ENCODE measurements at regions not wholly inside any gene's neighbourhood (a gene's known extent, or its start where the extent isn't known, plus 50 kb on each side); places are given as distances from the start of the nearest gene placed in this dataset.

- Histone ChIP-seq H3K4me2 (no peak overlapping the region), H3K36me3 (no peaks in the 10 kb centered on the region), H3K9me3 (ENCODE audit: low read depth) (no peaks in the 10 kb centered on the region), H3K4me1 (no peaks in the 10 kb centered on the region), H3F3A (ENCODE audit: low read depth) (no peaks in the 10 kb centered on the region), H4K20me1 (ENCODE audit: low read depth) (no peaks in the 10 kb centered on the region), H3K9ac (no peak overlapping the region), H3K4me3 (no peak overlapping the region), H3K79me2 (ENCODE audit: low read depth) (no peaks in the 10 kb centered on the region), H2AFZ (replicated peaks) (no peak overlapping the region), H3K27me3 (no peaks in the 10 kb centered on the region), H3K27ac (no peak overlapping the region)
- H3K27ac Mint-ChIP-seq: no peak overlapping the region
- H3K4me3 Mint-ChIP-seq: no peak overlapping the region
- no peak for DNase-seq (ENCODE audit: low spot score)
- no peaks in the 10 kb centered on the region for H3K36me3 Mint-ChIP-seq
- H3K9me3 Mint-ChIP-seq: no peaks in the 10 kb centered on the region
- TF ChIP-seq, protein P1, sequence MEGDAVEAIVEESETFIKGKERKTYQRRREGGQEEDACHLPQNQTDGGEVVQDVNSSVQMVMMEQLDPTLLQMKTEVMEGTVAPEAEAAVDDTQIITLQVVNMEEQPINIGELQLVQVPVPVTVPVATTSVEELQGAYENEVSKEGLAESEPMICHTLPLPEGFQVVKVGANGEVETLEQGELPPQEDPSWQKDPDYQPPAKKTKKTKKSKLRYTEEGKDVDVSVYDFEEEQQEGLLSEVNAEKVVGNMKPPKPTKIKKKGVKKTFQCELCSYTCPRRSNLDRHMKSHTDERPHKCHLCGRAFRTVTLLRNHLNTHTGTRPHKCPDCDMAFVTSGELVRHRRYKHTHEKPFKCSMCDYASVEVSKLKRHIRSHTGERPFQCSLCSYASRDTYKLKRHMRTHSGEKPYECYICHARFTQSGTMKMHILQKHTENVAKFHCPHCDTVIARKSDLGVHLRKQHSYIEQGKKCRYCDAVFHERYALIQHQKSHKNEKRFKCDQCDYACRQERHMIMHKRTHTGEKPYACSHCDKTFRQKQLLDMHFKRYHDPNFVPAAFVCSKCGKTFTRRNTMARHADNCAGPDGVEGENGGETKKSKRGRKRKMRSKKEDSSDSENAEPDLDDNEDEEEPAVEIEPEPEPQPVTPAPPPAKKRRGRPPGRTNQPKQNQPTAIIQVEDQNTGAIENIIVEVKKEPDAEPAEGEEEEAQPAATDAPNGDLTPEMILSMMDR (IDR thresholded peaks at IDR 0.05): no peak
- TF ChIP-seq EZH2phosphoT487 (IDR thresholded peaks at IDR 0.05): no peak
- no peak for TF ChIP-seq EZH2 (IDR thresholded peaks at IDR 0.05)
- no peaks in the 10 kb centered on the region for H3K4me1 Mint-ChIP-seq
- peaks cover 6% of the 10 kb centered on the region for H3K27me3 Mint-ChIP-seq (ENCODE audit: insufficient read depth, low read depth)
These were observed 166.7 kb downstream of the FHIP1A start for GRCh38 chr4:151575646-151576045.

- Histone ChIP-seq H3K27ac (no peak overlapping the region), H2AFZ (replicated peaks) (no peak overlapping the region), H3K4me3 (no peak overlapping the region), H3K79me2 (ENCODE audit: low read depth) (no peaks in the 10 kb centered on the region), H3K9me3 (ENCODE audit: low read depth) (no peaks in the 10 kb centered on the region), H3K4me2 (no peak overlapping the region), H3F3A (ENCODE audit: low read depth) (no peaks in the 10 kb centered on the region), H3K4me1 (peaks cover 4% of the 10 kb centered on the region), H3K27me3 (no peaks in the 10 kb centered on the region), H3K9ac (no peak overlapping the region), H4K20me1 (ENCODE audit: low read depth) (no peaks in the 10 kb centered on the region), H3K36me3 (no peaks in the 10 kb centered on the region)
- Mint-ChIP-seq H3K27me3 (ENCODE audit: insufficient read depth, low read depth) (peaks cover 6% of the 10 kb centered on the region), H3K9me3 (no peaks in the 10 kb centered on the region), H3K27ac (no peak overlapping the region), H3K4me1 (no peaks in the 10 kb centered on the region), H3K4me3 (no peak overlapping the region), H3K36me3 (no peaks in the 10 kb centered on the region)
- no peak for DNase-seq (ENCODE audit: low spot score)
- TF ChIP-seq EZH2phosphoT487 (IDR thresholded peaks at IDR 0.05): no peak
- TF ChIP-seq, protein P1 (IDR thresholded peaks at IDR 0.05): no peak
- TF ChIP-seq EZH2 (IDR thresholded peaks at IDR 0.05): no peak
These were observed 167.7 kb downstream of the FHIP1A start for GRCh38 chr4:151576627-151577026.

- Histone ChIP-seq H3K9ac (no peak overlapping the region), H3K79me2 (ENCODE audit: low read depth) (no peaks in the 10 kb centered on the region), H3K4me2 (no peak overlapping the region), H3K36me3 (no peaks in the 10 kb centered on the region), H4K20me1 (ENCODE audit: low read depth) (no peaks in the 10 kb centered on the region), H3K27ac (no peak overlapping the region), H3K4me3 (no peak overlapping the region), H3K4me1 (peaks cover 14% of the 10 kb centered on the region), H2AFZ (replicated peaks) (no peak overlapping the region), H3K9me3 (ENCODE audit: low read depth) (no peaks in the 10 kb centered on the region), H3F3A (ENCODE audit: low read depth) (no peaks in the 10 kb centered on the region), H3K27me3 (no peaks in the 10 kb centered on the region)
- TF ChIP-seq EZH2phosphoT487 (IDR thresholded peaks at IDR 0.05) (no peak), EZH2 (IDR thresholded peaks at IDR 0.05) (no peak)
- TF ChIP-seq, protein P1 (IDR thresholded peaks at IDR 0.05): no peak
- Mint-ChIP-seq H3K36me3 (no peaks in the 10 kb centered on the region), H3K4me3 (no peak overlapping the region), H3K4me1 (no peaks in the 10 kb centered on the region), H3K9me3 (no peaks in the 10 kb centered on the region), H3K27me3 (ENCODE audit: insufficient read depth, low read depth) (no peaks in the 10 kb centered on the region), H3K27ac (no peak overlapping the region)
- DNase-seq (ENCODE audit: low spot score): no peak
These were observed 172.6 kb downstream of the FHIP1A start for GRCh38 chr4:151581570-151581969.

Measured in neural progenitor cell (in vitro differentiated cells).